Memory B cell (primary cell): ENCODE measurements at regions not wholly inside any gene's neighbourhood (a gene's known extent, or its start where the extent isn't known, plus 50 kb on each side); places are given as distances from the start of the nearest gene placed in this dataset.
"Not testable (repeated sequence)": the region's sequence is repeated elsewhere in the genome, so short reads cannot be mapped to it uniquely, and the experiment has no call there.

Source experiments
- ATAC-seq: fragments of 150-1000 bp; cut with Tn5 transposase; 2 replicates; pipeline ENCODE4 v1.10.0; 2021; ENCODE audit warnings: low read depth, mild to moderate bottlenecking, moderate library complexity
- DNase-seq, 2 donors: peaks; one replicate each; pipeline ENCODE4 v3.0.0; 2022; ENCODE audit warnings: low spot score in 2 of 2
- H3K27ac Mint-ChIP-seq: one replicate; pipeline ENCODE4 v1.8.0; 2022; ENCODE audit warnings: mild to moderate bottlenecking, moderate library complexity, mixed read lengths
- H3K27me3 Mint-ChIP-seq: one replicate; pipeline ENCODE4 v1.8.0; 2022; ENCODE audit warnings: mixed read lengths
- H3K36me3 Mint-ChIP-seq: one replicate; pipeline ENCODE4 v1.8.0; 2022; ENCODE audit warnings: mild to moderate bottlenecking, mixed read lengths
- H3K4me1 Mint-ChIP-seq: one replicate; pipeline ENCODE4 v1.8.0; 2022; ENCODE audit warnings: mixed read lengths
- H3K4me3 Mint-ChIP-seq: one replicate; pipeline ENCODE4 v1.8.0; 2022; ENCODE audit warnings: mild to moderate bottlenecking, moderate library complexity, mixed read lengths
- H3K9me3 Mint-ChIP-seq: one replicate; pipeline ENCODE4 v1.8.0; 2022; ENCODE audit warnings: mixed read lengths

- no peaks in the 10 kb centered on the region for H3K36me3 Mint-ChIP-seq
- H3K4me3 Mint-ChIP-seq = no peak overlapping the region
- no peak overlapping the region for H3K27ac Mint-ChIP-seq
- peaks cover 2% of the 10 kb centered on the region for H3K9me3 Mint-ChIP-seq
- ATAC-seq (no peak), DNase-seq (no peak)
- no peaks in the 10 kb centered on the region for H3K27me3 Mint-ChIP-seq
- no peaks in the 10 kb centered on the region for H3K4me1 Mint-ChIP-seq
These were observed 749.6 kb downstream of the CENPC start for GRCh38 chr4:66795724-66796123.

GRCh38 chr4:66794390-66795034 lies 750.8 kb downstream of the CENPC start:
- Mint-ChIP-seq H3K4me3 (no peak overlapping the region), H3K36me3 (no peaks in the 10 kb centered on the region)
- ATAC-seq = no peak

GRCh38 chr4:66791686-66792085 lies 753.6 kb downstream of the CENPC start:
- Mint-ChIP-seq H3K4me1 (no peaks in the 10 kb centered on the region), H3K4me3 (no peak overlapping the region), H3K9me3 (peaks cover 2% of the 10 kb centered on the region), H3K27ac (no peak overlapping the region), H3K36me3 (no peaks in the 10 kb centered on the region), H3K27me3 (no peaks in the 10 kb centered on the region)
- DNase-seq = no peak
- no peak for ATAC-seq

More at GRCh38 chr4:66794390-66795034, 750.8 kb downstream of the CENPC start:
- DNase-seq = no peak
- H3K9me3 Mint-ChIP-seq = peaks cover 2% of the 10 kb centered on the region
- no peak overlapping the region for H3K27ac Mint-ChIP-seq
- no peaks in the 10 kb centered on the region for H3K27me3 Mint-ChIP-seq
- no peaks in the 10 kb centered on the region for H3K4me1 Mint-ChIP-seq

GRCh38 chr4:66785479-66785878 lies 759.8 kb downstream of the CENPC start:
- H3K4me1 Mint-ChIP-seq = no peaks in the 10 kb centered on the region
- no peak overlapping the region for H3K4me3 Mint-ChIP-seq
- DNase-seq (no peak), ATAC-seq (no peak)
- no peaks in the 10 kb centered on the region for H3K27me3 Mint-ChIP-seq
- H3K9me3 Mint-ChIP-seq = no peaks in the 10 kb centered on the region
- no peak overlapping the region for H3K27ac Mint-ChIP-seq
- no peaks in the 10 kb centered on the region for H3K36me3 Mint-ChIP-seq

- not testable (repeated sequence) for H3K4me3 Mint-ChIP-seq, H3K9me3 Mint-ChIP-seq, H3K27me3 Mint-ChIP-seq, H3K4me1 Mint-ChIP-seq, ATAC-seq, H3K27ac Mint-ChIP-seq, DNase-seq, H3K36me3 Mint-ChIP-seq
These were observed 762.6 kb downstream of the CENPC start for GRCh38 chr4:66782751-66783150.

GRCh38 chr4:66777097-66777496 lies 768.2 kb downstream of the CENPC start:
- no peaks in the 10 kb centered on the region for H3K4me1 Mint-ChIP-seq
- no peaks in the 10 kb centered on the region for H3K27me3 Mint-ChIP-seq
- no peaks in the 10 kb centered on the region for H3K36me3 Mint-ChIP-seq
- peaks cover 2% of the 10 kb centered on the region for H3K9me3 Mint-ChIP-seq
- no peak for ATAC-seq
- DNase-seq = no peak
- no peak overlapping the region for H3K27ac Mint-ChIP-seq
- H3K4me3 Mint-ChIP-seq = no peak overlapping the region

- no peak overlapping the region for H3K4me3 Mint-ChIP-seq
- H3K9me3 Mint-ChIP-seq = peaks cover 1% of the 10 kb centered on the region
- no peak overlapping the region for H3K27ac Mint-ChIP-seq
- no peak for ATAC-seq
- H3K27me3 Mint-ChIP-seq = no peaks in the 10 kb centered on the region
- H3K4me1 Mint-ChIP-seq = no peaks in the 10 kb centered on the region
- no peak for DNase-seq
- H3K36me3 Mint-ChIP-seq = no peaks in the 10 kb centered on the region
These were observed 775.9 kb downstream of the CENPC start for GRCh38 chr4:66769441-66769840.

GRCh38 chr4:66767442-66767841 lies 777.9 kb downstream of the CENPC start:
- Mint-ChIP-seq H3K27me3 (no peaks in the 10 kb centered on the region), H3K4me1 (no peaks in the 10 kb centered on the region), H3K36me3 (no peaks in the 10 kb centered on the region), H3K4me3 (no peak overlapping the region), H3K9me3 (peaks cover 1% of the 10 kb centered on the region), H3K27ac (no peak overlapping the region)
- DNase-seq (no peak), ATAC-seq (no peak)

- no peaks in the 10 kb centered on the region for H3K36me3 Mint-ChIP-seq
- H3K27ac Mint-ChIP-seq = no peak overlapping the region
- peaks cover 1% of the 10 kb centered on the region for H3K9me3 Mint-ChIP-seq
- ATAC-seq (no peak), DNase-seq (no peak)
- H3K4me3 Mint-ChIP-seq = no peak overlapping the region
- no peaks in the 10 kb centered on the region for H3K27me3 Mint-ChIP-seq
- H3K4me1 Mint-ChIP-seq = no peaks in the 10 kb centered on the region
These were observed 778.7 kb downstream of the CENPC start for GRCh38 chr4:66766557-66766956.

GRCh38 chr4:66750273-66750672 lies 795.0 kb downstream of the CENPC start:
- Mint-ChIP-seq H3K4me1 (no peaks in the 10 kb centered on the region), H3K27ac (no peak overlapping the region), H3K9me3 (no peaks in the 10 kb centered on the region), H3K27me3 (no peaks in the 10 kb centered on the region), H3K4me3 (no peak overlapping the region), H3K36me3 (no peaks in the 10 kb centered on the region)
- ATAC-seq = no peak
- no peak for DNase-seq

- H3K27me3 Mint-ChIP-seq, H3K4me1 Mint-ChIP-seq, ATAC-seq: not testable (repeated sequence)
These were observed 798.4 kb downstream of the CENPC start for GRCh38 chr4:66746918-66747317.

GRCh38 chr4:66741081-66741480 lies 804.2 kb downstream of the CENPC start:
- DNase-seq (no peak), ATAC-seq (no peak)
- no peaks in the 10 kb centered on the region for H3K27me3 Mint-ChIP-seq
- H3K27ac Mint-ChIP-seq = no peak overlapping the region
- H3K36me3 Mint-ChIP-seq = no peaks in the 10 kb centered on the region
- no peaks in the 10 kb centered on the region for H3K4me1 Mint-ChIP-seq
- H3K4me3 Mint-ChIP-seq = no peak overlapping the region
- H3K9me3 Mint-ChIP-seq = peaks cover 2% of the 10 kb centered on the region

More at GRCh38 chr4:66746918-66747317, 798.4 kb downstream of the CENPC start:
- not testable (repeated sequence) for DNase-seq, H3K9me3 Mint-ChIP-seq, H3K36me3 Mint-ChIP-seq, H3K4me3 Mint-ChIP-seq, H3K27ac Mint-ChIP-seq

- Mint-ChIP-seq H3K9me3 (peaks cover under 1% of the 10 kb centered on the region), H3K4me1 (no peaks in the 10 kb centered on the region), H3K4me3 (no peak overlapping the region), H3K27ac (no peak overlapping the region), H3K27me3 (no peaks in the 10 kb centered on the region), H3K36me3 (no peaks in the 10 kb centered on the region)
- ATAC-seq (no peak), DNase-seq (no peak)
These were observed 808.7 kb downstream of the CENPC start for GRCh38 chr4:66736606-66737005.

GRCh38 chr4:66728280-66728679 lies 817.0 kb downstream of the CENPC start:
- Mint-ChIP-seq H3K27ac (no peak overlapping the region), H3K4me1 (no peaks in the 10 kb centered on the region), H3K36me3 (no peaks in the 10 kb centered on the region), H3K4me3 (no peak overlapping the region), H3K27me3 (no peaks in the 10 kb centered on the region), H3K9me3 (peaks cover 3% of the 10 kb centered on the region)
- ATAC-seq = no peak
- DNase-seq = no peak

- not testable (repeated sequence) for H3K9me3 Mint-ChIP-seq, DNase-seq, H3K36me3 Mint-ChIP-seq, ATAC-seq, H3K27me3 Mint-ChIP-seq, H3K4me3 Mint-ChIP-seq, H3K27ac Mint-ChIP-seq, H3K4me1 Mint-ChIP-seq
These were observed 832.9 kb downstream of the CENPC start for GRCh38 chr4:66712301-66712921.
